ENCODE measurements at regions not wholly inside any gene's neighbourhood (a gene's known extent, or its start where the extent isn't known, plus 50 kb on each side); places are given as distances from the start of the nearest gene placed in this dataset.

DNA sequence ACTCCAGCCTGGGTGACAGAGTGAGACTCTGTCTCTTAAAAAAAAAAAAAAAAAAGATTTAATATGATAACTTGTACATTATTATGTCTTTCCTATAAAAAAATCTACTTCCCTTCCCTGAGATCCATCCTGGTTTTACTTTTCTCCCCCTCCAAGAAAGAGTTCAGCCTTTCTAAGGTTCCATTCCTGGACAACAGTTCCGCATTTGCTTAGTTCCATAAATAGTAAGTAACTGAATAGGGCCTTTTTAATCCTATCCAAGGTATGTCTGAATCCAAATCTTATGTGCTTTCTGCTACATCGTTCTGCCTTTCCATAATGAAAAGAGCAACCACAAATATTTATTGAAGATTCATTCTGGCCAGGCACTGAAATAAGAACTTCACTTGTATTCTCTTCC is 187.8 kb downstream of the DACT1 start:
- Histone ChIP-seq H3K27me3 (ENCODE audit: control insufficient read depth in 1 of 2, insufficient read depth in 2 of 2, low read length in 2 of 2) (no peaks in the 10 kb centered on the region), H3K4me1 (ENCODE audit: insufficient read depth, low read length) (peaks cover 11% of the 10 kb centered on the region), H3K4me2 (ENCODE audit: low read depth, low read length) (no peak overlapping the region), H3K9ac (ENCODE audit: insufficient read depth, low read depth, low read length) (no peak overlapping the region), H3K79me2 (ENCODE audit: insufficient read depth, low read length) (no peaks in the 10 kb centered on the region), H4K20me1 (ENCODE audit: insufficient read depth, low read length) (no peaks in the 10 kb centered on the region), H3K27ac (ENCODE audit: extremely low read length, insufficient read depth, low read length) (no peak overlapping the region), H2AFZ (ENCODE audit: low read length) (no peak overlapping the region), H3K9me3 (ENCODE audit: low read length) (0 out of 2 replicates have a peak, but pooled peaks cover 7% of the 10 kb centered on the region), H3K4me3 (replicated peaks in 1 of 3; ENCODE audit: insufficient read depth in 1 of 3, low read depth in 2 of 3, low read length in 3 of 3) (no peak overlapping the region), H3K36me3 (replicated peaks in 1 of 2; ENCODE audit: control insufficient read depth in 1 of 2, insufficient read depth in 2 of 2, low read length in 2 of 2) (no peaks in the 10 kb centered on the region)
- in situ Hi-C loops (cut with HindIII; ENCODE audit: extremely low pct_ligation_motif_present, low pct_unique_long_range_greater_than_20kb) (no loop called here), intact Hi-C loops (cut with micrococcal nuclease; ENCODE audit: unreplicated experiment) (no loop called here)
- TF ChIP-seq DR1 (CRISPR knock-in tag; IDR thresholded peaks at IDR 0.05), result no peak
- TF ChIP-seq ZNF337 (CRISPR knock-in tag; IDR thresholded peaks at IDR 0.05; ENCODE audit: borderline replicate concordance, low read depth), result no peak
- DNase-seq (ENCODE audit: low spot score) (no peak), ATAC-seq (no peak), FAIRE-seq (no peak)
- CTCF ChIA-PET (ENCODE audit: low intra/inter-chr PET ratio, low total read pairs), result no interaction called here
- POLR2A ChIA-PET, result no interaction called here
- WGBS (ENCODE audit: low lambda C conversion rate), result 29% methylated on average over 2 of the region's 2 CpGs
- no TSS peak for BruUV-seq (replicated peaks)

DNA sequence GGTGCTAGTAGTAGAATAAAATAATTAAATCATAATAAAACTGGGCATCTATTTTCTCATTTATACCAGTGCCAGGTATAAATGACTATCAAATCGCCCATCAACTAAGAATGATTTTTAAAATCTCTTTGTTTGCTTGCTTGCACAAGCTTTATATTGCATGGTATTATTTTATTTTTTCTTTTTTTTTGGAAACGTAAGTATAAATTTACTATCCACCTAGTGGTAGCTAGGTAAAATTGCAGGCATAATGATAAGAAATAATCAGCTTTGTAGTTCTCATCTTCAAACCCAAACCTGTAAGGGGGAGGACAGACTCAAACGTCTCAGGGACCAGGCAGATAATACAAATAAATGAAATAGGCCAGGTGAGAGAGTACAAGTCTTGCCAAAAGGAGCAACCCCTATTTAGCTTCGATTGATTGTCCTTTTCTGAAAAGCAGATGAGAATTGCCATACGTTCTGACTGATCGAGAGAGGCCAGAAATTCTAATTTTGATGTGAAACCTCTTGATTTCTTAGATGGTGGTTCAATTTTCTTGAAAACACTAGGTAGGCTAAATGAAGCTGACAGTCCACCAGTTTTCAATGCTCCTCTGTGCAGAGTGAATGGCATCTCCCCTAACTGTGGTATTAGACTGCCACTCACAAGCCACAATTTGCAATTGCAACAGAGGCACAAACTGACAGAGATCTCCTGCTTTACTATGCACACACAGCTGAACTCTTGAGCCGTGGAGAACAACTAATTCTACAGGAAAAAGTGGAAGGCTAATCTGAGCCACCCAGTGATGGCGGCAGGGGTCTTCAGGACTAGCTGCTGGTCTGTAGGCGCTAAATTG is 189.3 kb downstream of the DACT1 start:
- no peak overlapping the region for H2AFZ ChIP-seq (ENCODE audit: low read length)
- no peak for ATAC-seq
- H3K4me1 ChIP-seq (ENCODE audit: insufficient read depth, low read length), result peaks cover 11% of the 10 kb centered on the region
- H3K79me2 ChIP-seq (ENCODE audit: insufficient read depth, low read length), result no peaks in the 10 kb centered on the region
- H3K27ac ChIP-seq (ENCODE audit: extremely low read length, insufficient read depth, low read length), result no peak overlapping the region
- no peak overlapping the region for H3K4me2 ChIP-seq (ENCODE audit: low read depth, low read length)
- CTCF ChIA-PET (ENCODE audit: low intra/inter-chr PET ratio, low total read pairs), result no interaction called here
- FAIRE-seq, result no peak
- intact Hi-C loops (cut with micrococcal nuclease; ENCODE audit: unreplicated experiment), result no loop called here
- in situ Hi-C loops (cut with HindIII; ENCODE audit: extremely low pct_ligation_motif_present, low pct_unique_long_range_greater_than_20kb), result no loop called here
- 36% methylated on average over 9 of the region's 9 CpGs for WGBS (ENCODE audit: low lambda C conversion rate)
- no peak overlapping the region for H3K4me3 ChIP-seq (replicated peaks in 1 of 3; ENCODE audit: insufficient read depth in 1 of 3, low read depth in 2 of 3, low read length in 3 of 3)
- H3K36me3 ChIP-seq (replicated peaks in 1 of 2; ENCODE audit: control insufficient read depth in 1 of 2, insufficient read depth in 2 of 2, low read length in 2 of 2), result no peaks in the 10 kb centered on the region
- H3K9me3 ChIP-seq (ENCODE audit: low read length), result 0 out of 2 replicates have a peak, but pooled peaks cover 7% of the 10 kb centered on the region
- DNase-seq (ENCODE audit: low spot score), result no peak
- H3K27me3 ChIP-seq (ENCODE audit: control insufficient read depth in 1 of 2, insufficient read depth in 2 of 2, low read length in 2 of 2), result no peaks in the 10 kb centered on the region
- no TSS peak for BruUV-seq (replicated peaks)
- H4K20me1 ChIP-seq (ENCODE audit: insufficient read depth, low read length), result no peaks in the 10 kb centered on the region
- POLR2A ChIA-PET, result no interaction called here
- no peak overlapping the region for H3K9ac ChIP-seq (ENCODE audit: insufficient read depth, low read depth, low read length)
- TF ChIP-seq, protein P1, sequence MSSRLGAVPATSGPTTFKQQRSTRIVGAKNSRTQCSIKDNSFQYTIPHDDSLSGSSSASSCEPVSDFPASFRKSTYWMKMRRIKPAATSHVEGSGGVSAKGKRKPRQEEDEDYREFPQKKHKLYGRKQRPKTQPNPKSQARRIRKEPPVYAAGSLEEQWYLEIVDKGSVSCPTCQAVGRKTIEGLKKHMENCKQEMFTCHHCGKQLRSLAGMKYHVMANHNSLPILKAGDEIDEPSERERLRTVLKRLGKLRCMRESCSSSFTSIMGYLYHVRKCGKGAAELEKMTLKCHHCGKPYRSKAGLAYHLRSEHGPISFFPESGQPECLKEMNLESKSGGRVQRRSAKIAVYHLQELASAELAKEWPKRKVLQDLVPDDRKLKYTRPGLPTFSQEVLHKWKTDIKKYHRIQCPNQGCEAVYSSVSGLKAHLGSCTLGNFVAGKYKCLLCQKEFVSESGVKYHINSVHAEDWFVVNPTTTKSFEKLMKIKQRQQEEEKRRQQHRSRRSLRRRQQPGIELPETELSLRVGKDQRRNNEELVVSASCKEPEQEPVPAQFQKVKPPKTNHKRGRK (CRISPR knock-in tag; IDR thresholded peaks at IDR 0.05), result no peak
- TF ChIP-seq, protein P2, sequence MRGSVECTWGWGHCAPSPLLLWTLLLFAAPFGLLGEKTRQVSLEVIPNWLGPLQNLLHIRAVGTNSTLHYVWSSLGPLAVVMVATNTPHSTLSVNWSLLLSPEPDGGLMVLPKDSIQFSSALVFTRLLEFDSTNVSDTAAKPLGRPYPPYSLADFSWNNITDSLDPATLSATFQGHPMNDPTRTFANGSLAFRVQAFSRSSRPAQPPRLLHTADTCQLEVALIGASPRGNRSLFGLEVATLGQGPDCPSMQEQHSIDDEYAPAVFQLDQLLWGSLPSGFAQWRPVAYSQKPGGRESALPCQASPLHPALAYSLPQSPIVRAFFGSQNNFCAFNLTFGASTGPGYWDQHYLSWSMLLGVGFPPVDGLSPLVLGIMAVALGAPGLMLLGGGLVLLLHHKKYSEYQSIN (CRISPR knock-in tag; IDR thresholded peaks at IDR 0.05; ENCODE audit: borderline replicate concordance), result no peak
- no peak for TF ChIP-seq TOPORS (CRISPR knock-in tag; IDR thresholded peaks at IDR 0.05)
- no peak for TF ChIP-seq ZMYM3 (CRISPR knock-in tag; IDR thresholded peaks at IDR 0.05)
- TF ChIP-seq, protein P3, sequence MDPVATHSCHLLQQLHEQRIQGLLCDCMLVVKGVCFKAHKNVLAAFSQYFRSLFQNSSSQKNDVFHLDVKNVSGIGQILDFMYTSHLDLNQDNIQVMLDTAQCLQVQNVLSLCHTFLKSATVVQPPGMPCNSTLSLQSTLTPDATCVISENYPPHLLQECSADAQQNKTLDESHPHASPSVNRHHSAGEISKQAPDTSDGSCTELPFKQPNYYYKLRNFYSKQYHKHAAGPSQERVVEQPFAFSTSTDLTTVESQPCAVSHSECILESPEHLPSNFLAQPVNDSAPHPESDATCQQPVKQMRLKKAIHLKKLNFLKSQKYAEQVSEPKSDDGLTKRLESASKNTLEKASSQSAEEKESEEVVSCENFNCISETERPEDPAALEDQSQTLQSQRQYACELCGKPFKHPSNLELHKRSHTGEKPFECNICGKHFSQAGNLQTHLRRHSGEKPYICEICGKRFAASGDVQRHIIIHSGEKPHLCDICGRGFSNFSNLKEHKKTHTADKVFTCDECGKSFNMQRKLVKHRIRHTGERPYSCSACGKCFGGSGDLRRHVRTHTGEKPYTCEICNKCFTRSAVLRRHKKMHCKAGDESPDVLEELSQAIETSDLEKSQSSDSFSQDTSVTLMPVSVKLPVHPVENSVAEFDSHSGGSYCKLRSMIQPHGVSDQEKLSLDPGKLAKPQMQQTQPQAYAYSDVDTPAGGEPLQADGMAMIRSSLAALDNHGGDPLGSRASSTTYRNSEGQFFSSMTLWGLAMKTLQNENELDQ (CRISPR knock-in tag; IDR thresholded peaks at IDR 0.05; ENCODE audit: borderline replicate concordance), result no peak
- no peak for TF ChIP-seq ZNF484 (CRISPR knock-in tag; IDR thresholded peaks at IDR 0.05; ENCODE audit: borderline replicate concordance, low read depth)
- TF ChIP-seq CHD2 (IDR thresholded peaks at IDR 0.05; ENCODE audit: low read depth, low read length), result no peak

Data from HepG2 (cell line).